Stimulated activated CD4-positive, alpha-beta T cell treated with anti-CD3 and anti-CD28 coated beads, Interleukin-4, amount 100 ng/mL, for 48 hours (primary cell): ENCODE measurements at regions not wholly inside any gene's neighbourhood (a gene's known extent, or its start where the extent isn't known, plus 50 kb on each side); places are given as distances from the start of the nearest gene placed in this dataset.
"Not testable (repeated sequence)": the region's sequence is repeated elsewhere in the genome, so short reads cannot be mapped to it uniquely, and the experiment has no call there.

ENCODE experiments used
- DNase-seq, 2 donors: peaks; one replicate each; pipeline ENCODE4 v3.0.0-alpha.2; 2020; ENCODE audit warnings: low read depth in 2 of 2

GRCh38 chr6:135651964-135652755 lies 154.6 kb upstream of the AHI1 start:
- DNase-seq: no peak

DNA sequence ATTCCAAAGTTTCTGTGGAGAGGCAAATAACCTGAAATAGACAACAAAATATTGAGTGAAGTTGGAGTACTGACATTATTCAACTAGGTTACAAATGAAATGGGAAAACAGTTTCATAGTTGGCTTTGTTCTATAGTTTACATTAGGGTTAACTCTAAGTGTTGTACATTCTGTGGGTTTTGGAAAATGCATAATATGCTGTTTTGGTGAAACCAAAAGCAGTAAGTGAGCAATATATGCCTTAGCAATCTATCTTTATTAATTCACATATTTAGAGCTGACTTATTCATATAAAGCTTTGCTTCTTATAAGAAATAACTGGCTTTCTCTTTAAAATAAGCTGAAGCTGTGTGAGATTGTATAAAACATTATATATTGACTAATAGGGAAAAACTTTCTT lies 157.5 kb upstream of the AHI1 start:
- no peak for DNase-seq

GRCh38 chr6:135657207-135657606 lies 159.7 kb upstream of the AHI1 start:
- no peak for DNase-seq

DNA sequence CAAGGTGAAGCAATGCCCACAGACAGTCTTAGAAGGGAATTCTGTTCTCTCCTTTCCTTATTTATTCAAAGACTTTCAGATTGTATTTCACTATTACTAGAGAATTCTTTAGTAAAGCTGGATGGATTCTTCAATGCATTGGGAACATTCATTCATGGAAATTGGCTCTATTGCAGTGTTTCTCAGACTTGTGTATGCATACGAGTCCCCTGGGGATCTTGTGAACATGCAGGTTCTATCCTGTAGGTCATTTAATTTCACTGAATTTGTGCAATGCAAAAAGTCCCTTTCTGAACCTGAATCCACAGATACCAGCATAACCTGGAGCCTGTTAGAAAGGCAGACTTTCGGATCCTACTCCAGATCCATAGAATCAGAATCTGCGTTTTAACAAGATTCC lies 160.9 kb upstream of the AHI1 start:
- no peak for DNase-seq

DNA sequence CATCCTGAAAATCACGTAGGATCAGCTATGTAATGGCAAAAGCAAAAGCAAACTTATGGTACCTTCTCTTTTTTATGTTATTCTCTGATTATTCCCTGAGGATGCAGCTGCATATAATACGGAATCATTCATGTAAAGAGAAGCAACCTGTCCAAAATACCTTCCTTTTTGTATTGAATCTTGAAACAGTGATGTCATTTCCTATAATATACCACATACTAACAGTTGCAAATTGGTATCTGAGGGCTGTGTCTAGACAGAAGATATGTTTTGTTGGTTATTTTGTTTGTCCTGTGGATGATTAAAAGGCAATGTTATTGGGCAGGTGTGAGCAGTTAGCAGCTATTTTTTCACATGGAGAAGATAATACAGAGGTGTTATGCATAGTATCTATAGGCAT lies 161.4 kb upstream of the AHI1 start:
- DNase-seq: no peak

DNA sequence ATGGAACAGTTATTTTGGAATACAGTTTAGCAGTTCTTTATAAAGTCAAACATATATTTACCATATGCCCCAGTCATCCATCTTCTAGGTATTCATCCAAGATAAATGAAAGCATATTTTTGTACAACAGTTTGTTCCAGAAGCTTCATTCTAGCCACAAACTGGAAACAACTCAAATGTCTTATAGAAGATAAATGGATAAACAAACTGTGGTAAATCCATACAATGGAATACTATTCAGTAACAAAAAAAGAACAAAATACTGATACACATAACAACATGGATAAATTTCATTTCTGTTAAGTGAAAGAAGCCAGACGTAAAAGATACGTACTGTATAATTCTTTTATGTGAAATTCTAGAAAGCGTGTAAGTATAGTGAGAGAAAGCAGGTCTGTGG lies 167.0 kb upstream of the AHI1 start:
- no peak for DNase-seq

- no peak for DNase-seq
These were observed 168.4 kb upstream of the AHI1 start for GRCh38 chr6:135665935-135666334.

DNA sequence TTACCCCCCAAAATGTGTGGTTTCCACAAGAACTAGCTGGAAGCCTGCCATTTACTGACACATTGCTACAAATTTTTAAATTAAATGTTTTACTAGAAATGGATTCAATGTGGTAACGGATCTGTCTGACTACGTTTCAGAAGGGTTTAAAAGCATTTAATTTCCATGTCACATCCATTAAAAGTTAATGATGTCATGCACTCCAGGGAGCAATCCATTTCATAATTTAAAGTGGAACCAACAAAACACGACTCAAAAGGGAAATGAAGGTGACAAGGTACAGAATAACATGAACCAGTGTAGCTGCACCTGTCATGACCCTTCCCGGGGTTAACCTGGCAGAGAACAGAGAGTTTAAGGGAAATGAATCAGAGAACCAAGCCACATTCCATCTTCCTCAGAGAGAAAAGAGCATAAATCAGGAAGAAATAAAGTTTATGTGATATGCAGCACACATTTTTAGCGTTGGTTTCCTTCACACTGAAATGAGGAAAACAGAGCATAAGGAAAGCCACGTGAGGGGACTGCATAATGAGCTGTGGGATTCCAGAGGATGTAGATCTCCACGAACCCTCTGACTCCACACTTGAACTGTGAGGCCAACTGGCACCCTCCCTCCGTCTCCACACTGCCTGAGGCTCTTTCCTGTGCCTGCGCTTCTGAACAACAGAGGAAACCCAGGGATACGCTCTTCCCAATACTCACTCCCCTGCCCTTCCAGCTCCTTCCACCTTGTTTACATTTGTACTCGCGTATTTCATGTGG lies 170.3 kb upstream of the AHI1 start:
- DNase-seq: no peak

DNA sequence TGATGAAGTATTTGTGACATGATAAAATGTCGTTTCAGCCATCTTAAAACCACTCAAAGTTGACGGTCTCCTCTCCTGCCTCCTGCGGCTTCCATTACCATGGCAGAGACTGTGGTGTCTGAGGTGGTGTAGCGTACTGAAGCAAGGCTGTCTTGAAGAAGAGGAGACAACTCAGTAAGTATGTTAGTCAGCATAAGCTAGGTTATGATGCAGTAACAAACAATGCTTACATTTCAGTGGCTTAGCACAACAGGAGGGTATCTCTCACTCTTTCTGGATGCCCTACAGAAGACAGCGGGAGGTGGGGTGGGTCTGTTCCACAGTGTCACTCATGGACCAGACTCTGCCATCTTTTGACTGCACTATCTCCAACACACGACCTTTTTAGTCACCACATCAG lies 174.7 kb upstream of the AHI1 start:
- DNase-seq: no peak

DNA sequence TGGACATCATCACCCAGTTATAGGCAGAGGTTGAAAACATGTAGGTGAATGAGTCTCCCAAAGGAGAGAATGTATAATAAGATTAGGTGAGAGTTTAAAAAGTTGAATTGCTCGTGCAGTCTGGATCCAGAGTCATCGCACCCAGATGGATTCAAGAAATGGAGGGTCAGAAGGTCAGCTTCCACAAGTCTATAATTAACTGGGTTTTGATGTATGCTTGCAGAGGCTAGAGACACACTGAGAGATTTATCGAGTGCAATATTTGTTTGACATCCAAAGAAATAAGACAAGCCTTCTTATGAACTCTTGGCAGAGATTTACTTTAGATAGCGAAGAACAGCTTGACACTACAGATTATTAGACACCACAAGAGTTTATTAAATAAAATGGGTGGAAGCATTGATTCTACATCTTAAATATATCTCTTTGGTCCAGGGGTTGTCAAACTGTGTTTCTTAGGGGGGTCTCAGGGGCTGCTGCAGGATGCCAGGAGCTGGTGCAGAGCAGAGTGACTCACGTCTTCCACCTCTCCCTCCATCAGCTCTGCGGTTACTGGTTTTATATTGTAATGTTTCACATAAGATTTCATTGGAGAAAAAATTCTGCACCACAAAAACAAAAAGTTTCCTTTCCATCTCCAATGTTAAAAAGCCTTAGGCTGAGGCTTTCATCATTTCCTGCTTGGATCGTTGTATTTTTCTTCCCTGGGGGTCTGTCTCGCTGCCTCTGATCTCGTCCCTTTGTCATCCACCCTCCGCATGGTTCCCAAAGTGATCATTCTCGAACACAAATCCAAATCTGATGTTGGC lies 176.2 kb upstream of the AHI1 start:
- no peak for DNase-seq

DNA sequence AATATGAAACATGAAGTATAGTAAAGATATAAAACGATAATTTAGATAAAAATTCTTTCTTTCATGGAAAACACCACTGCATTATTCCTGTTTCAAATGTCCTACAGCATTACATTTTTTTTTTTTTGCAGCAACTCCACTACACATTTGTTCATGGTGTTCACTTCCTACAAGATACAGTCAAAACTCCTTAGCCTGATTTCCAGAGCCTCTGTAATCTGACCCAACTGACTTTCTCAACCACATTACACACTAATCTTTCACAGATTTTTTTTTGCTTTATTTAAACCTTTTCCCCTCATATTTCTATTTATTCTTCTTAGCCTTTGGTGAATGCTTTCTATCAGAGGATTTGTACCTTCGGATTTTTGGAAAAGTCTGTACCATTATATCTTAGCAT lies 176.5 kb upstream of the PDE7B start:
- DNase-seq: no peak

DNA sequence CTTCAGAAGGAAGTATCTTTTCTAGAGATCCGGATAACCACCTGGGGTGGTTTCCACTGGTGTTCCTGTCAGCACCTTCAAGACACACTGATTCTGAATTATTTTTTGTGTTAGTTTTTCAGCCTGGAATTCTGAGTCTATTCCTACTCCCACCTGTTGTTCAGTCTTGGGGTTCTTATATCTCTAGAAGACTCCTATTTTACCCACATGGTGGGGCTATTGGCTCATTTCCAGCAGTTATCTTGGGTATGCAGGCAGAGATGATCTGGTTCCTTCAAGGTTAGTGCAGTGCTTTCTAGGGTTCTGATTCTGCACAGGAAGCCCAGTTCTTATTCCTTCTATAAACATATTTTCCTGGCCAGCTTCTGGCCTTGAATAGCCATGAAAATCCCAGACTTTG lies 175.6 kb upstream of the PDE7B start:
- DNase-seq: peak in 1 of 2 donors; percentile 29

DNA sequence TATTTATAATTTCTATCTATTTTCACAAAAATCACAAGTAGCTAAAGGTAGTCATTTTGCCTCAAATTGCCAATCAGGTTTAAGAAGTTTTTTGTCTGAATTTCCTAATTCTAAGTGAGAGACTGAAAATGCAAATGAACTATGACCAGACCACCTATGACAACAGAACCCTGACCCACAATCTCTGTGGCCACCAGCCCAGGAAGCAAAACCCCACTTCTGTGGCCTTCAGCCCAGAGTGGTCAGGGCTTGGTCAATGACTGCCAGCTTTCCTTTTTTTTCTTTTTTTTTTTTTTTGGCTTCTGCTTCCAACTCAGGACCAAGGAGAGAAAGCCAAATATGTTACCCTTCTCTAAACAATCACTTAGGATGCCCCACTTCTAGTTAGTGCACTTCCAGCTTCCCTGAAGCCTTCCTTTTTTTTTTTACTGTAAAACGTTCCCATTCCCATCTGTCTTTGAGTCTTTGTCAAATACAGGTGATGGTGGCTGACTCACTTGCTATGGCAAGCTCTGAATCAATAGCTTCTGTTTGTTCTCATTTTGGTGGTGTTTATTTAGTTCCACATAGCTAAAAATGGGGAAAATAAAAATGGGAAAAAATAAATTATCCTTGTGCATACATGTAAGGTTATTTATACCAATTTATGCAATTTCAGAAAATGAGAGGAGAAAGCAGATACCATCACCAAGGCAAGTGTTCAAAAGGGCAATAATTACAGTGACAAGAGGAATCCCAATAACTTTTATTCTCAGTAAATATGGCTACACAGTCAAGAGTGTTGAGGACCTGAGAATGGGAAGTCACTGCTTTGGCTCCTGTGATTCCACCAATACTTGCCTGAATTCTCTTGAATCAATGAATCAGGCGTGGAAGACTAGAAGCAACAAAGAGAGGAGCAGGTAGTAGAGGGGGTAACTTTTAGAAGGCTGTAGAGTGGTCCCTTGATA lies 170.3 kb upstream of the PDE7B start:
- DNase-seq: no peak

- DNase-seq: no peak
These were observed 164.7 kb upstream of the PDE7B start for GRCh38 chr6:135686784-135687301.

DNA sequence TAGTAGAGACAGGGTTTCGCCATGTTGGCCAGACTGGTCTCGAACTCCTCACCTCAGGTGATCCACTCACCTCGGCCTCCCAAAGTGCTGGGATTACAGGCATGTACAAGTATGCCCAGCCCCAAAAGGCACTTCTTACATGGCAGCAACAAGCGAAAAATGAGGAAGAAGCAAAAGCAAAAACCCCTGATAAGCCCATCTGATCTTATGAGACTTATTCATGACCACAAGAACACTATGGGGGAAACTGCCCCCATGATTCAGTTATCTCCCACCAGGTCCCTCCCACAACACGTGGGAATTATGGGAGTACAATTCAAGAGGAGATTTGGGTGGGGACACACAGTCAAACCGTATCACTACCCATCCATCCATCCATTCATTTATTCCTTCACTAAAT lies 163.0 kb upstream of the PDE7B start:
- DNase-seq: not testable (repeated sequence)

- DNase-seq: no peak
These were observed 159.1 kb upstream of the PDE7B start for GRCh38 chr6:135692426-135692825.

GRCh38 chr6:135693811-135694370 lies 157.6 kb upstream of the PDE7B start:
- DNase-seq: no peak

GRCh38 chr6:135699705-135700104 lies 151.8 kb upstream of the PDE7B start:
- no peak for DNase-seq

GRCh38 chr6:135701426-135701825 lies 150.1 kb upstream of the PDE7B start:
- DNase-seq: no peak

- no peak for DNase-seq
These were observed 148.5 kb upstream of the PDE7B start for GRCh38 chr6:135703007-135703406.

DNA sequence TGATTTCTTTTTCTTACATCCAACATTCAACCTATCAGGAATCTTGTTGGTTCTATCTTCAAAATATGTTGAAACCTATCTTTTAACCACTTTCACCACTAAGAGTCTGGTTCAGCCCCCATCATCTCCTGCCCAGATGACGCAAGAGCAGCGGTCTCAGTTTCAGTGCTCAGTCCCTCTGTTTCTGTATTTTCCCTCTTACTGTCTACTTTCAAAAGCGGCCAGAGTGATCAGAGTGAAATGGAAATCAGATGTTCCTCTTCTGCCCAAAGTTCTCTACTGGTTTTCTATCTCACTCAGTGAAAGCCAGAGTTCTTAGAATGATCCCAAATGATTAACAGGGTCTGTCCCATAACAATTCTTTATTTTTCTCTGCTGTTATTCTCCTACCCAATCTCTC lies 147.9 kb upstream of the PDE7B start:
- peak in 1 of 2 donors; percentile 41 for DNase-seq
